ENCODE measurements at regions not wholly inside any gene's neighbourhood (a gene's known extent, or its start where the extent isn't known, plus 50 kb on each side); places are given as distances from the start of the nearest gene placed in this dataset.

GRCh38 chr2:17148407-17149145 is 369.7 kb downstream of the RAD51AP2 start:
- Histone ChIP-seq H3K4me3 (no peak overlapping the region), H3K9me3 (no peaks in the 10 kb centered on the region), H3K27ac (no peak overlapping the region), H3K27me3 (no peaks in the 10 kb centered on the region), H3K36me3 (no peaks in the 10 kb centered on the region), H3K4me1 (no peaks in the 10 kb centered on the region)
- no peak for DNase-seq (ENCODE audit: low spot score in 2 of 2)
- intact Hi-C loops (cut with DNase I; ENCODE audit: low total_unique reads): no loop called here
- no peak for TF ChIP-seq POLR2AphosphoS5 (IDR thresholded peaks at IDR 0.05)
- no peak for TF ChIP-seq CTCF (IDR thresholded peaks at IDR 0.05)
- TF ChIP-seq POLR2A (IDR thresholded peaks at IDR 0.05): no peak

DNA sequence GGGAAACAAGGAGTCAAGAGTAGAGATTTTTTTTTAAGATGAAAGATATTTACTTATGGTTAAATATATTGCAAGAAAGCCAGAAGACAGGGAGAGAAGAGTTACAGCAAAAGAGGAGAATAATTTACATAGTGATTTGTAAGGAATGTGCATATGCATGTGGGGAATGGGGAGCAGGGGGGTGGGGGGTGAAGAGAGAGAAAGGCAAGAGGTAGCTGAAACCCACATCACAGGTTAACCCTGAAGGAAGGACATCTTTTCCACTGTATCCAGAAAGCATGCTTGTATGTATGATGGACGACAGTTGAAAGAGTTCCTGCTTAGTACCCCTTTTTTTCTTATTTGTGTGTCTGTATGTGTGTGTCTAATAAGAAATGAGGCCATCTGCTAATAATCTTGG is 371.9 kb downstream of the RAD51AP2 start:
- intact Hi-C loops (cut with DNase I; ENCODE audit: low total_unique reads): no loop called here
- Histone ChIP-seq H3K36me3 (no peaks in the 10 kb centered on the region), H3K4me3 (no peak overlapping the region), H3K27me3 (no peaks in the 10 kb centered on the region), H3K9me3 (no peaks in the 10 kb centered on the region), H3K4me1 (no peaks in the 10 kb centered on the region), H3K27ac (no peak overlapping the region)
- no peak for DNase-seq (ENCODE audit: low spot score in 2 of 2)
- no peak for TF ChIP-seq POLR2AphosphoS5 (IDR thresholded peaks at IDR 0.05)
- TF ChIP-seq POLR2A (IDR thresholded peaks at IDR 0.05): no peak
- no peak for TF ChIP-seq CTCF (IDR thresholded peaks at IDR 0.05)

DNA sequence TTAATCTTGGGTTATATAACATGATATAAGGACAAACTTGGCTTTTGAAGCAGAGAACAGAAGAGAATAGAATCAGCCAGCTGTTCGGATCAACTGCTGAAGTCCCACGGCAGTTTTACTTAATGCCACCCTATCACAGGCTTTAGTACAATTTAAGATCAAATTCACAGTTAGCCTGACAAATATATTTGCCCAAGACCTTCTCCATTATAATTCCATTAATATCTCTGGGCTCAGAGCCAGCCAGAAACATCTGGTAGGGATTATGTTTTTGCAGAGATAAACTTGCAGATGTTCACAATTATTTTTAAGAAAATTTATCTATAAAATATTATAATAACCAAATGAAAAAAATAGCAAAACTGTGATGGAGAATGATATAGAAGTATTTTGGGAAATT is 381.4 kb downstream of the RAD51AP2 start:
- DNase-seq (ENCODE audit: low spot score in 2 of 2): no peak

DNA sequence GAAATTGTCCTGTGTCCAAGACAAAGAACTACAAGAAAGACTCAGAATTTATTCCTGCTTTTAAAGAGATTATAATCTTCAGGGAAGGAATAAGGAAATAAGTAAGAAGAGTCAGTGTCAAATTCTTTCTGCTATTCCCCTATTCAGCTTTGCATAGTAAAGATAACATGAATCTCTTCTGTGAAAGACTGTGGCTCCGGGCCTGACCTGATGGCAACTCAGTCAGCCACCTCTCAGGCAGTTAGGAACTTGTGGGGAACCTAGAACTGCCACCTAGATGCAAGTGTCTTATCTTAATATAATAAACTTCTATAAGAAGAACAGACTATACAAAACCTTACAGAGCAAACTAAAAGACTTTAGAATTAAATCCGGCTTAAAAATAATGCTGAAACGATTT is 382.0 kb downstream of the RAD51AP2 start:
- Histone ChIP-seq H3K4me3 (no peak overlapping the region), H3K27ac (no peak overlapping the region), H3K27me3 (no peaks in the 10 kb centered on the region), H3K4me1 (no peaks in the 10 kb centered on the region), H3K36me3 (no peaks in the 10 kb centered on the region), H3K9me3 (no peaks in the 10 kb centered on the region)
- DNase-seq (ENCODE audit: low spot score in 2 of 2): no peak
- intact Hi-C loops (cut with DNase I; ENCODE audit: low total_unique reads): no loop called here
- TF ChIP-seq CTCF (IDR thresholded peaks at IDR 0.05) (no peak), POLR2A (IDR thresholded peaks at IDR 0.05) (no peak), POLR2AphosphoS5 (IDR thresholded peaks at IDR 0.05) (no peak)

More for the DNA sequence above, 381.4 kb downstream of the RAD51AP2 start:
- Histone ChIP-seq H3K4me3 (no peak overlapping the region), H3K27ac (no peak overlapping the region), H3K4me1 (no peaks in the 10 kb centered on the region), H3K9me3 (no peaks in the 10 kb centered on the region), H3K27me3 (no peaks in the 10 kb centered on the region), H3K36me3 (no peaks in the 10 kb centered on the region)
- intact Hi-C loops (cut with DNase I; ENCODE audit: low total_unique reads): no loop called here
- TF ChIP-seq POLR2AphosphoS5 (IDR thresholded peaks at IDR 0.05): no peak
- no peak for TF ChIP-seq CTCF (IDR thresholded peaks at IDR 0.05)
- TF ChIP-seq POLR2A (IDR thresholded peaks at IDR 0.05): no peak

DNA sequence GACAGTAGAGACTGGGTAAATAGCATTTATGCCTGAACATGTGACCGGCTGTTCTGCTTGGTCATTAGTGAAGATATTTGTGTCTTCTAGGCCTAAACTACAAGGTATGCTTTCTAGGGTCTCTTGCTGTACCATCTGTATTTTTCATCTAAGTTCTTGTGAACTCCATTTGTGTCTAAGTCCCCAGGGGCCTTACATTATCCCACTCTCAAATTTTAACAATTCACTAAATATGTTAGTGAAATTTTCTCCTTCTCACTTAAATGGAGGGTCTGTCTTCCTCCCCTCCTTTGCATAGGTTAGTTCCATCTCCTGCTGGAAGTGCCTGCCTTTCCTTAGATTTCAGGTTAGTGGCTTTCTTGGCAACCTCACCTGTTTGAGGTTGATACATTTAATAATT is 382.6 kb downstream of the RAD51AP2 start:
- H3K27ac ChIP-seq: no peak overlapping the region
- H3K4me3 ChIP-seq: no peak overlapping the region
- intact Hi-C loops (cut with DNase I; ENCODE audit: low total_unique reads): no loop called here
- H3K27me3 ChIP-seq: no peaks in the 10 kb centered on the region
- no peak for DNase-seq (ENCODE audit: low spot score in 2 of 2)
- no peaks in the 10 kb centered on the region for H3K36me3 ChIP-seq
- no peaks in the 10 kb centered on the region for H3K4me1 ChIP-seq
- no peaks in the 10 kb centered on the region for H3K9me3 ChIP-seq
- no peak for TF ChIP-seq CTCF (IDR thresholded peaks at IDR 0.05)
- no peak for TF ChIP-seq POLR2A (IDR thresholded peaks at IDR 0.05)
- no peak for TF ChIP-seq POLR2AphosphoS5 (IDR thresholded peaks at IDR 0.05)
